22Rv1 (cell line): ENCODE measurements at regions not wholly inside any gene's neighbourhood (a gene's known extent, or its start where the extent isn't known, plus 50 kb on each side); places are given as distances from the start of the nearest gene placed in this dataset.

Source experiments
- H3K27ac ChIP-seq: fragments of 450-650 bp; 2 replicates; pipeline ENCODE4 v1.5.1; 2017
- CTCF ChIP-seq: fragments of 450-650 bp; IDR thresholded peaks from 2 replicates; pipeline ENCODE4 v1.5.1; 2017; ENCODE audit warnings: mild to moderate bottlenecking
- ZFX ChIP-seq: fragments of 450-650 bp; IDR thresholded peaks from 2 replicates; pipeline ENCODE4 v1.6.1; 2017; ENCODE audit warnings: antibody characterized with exemption, borderline replicate concordance

GRCh38 chr6:119541132-119541905 is 191.8 kb upstream of the MAN1A1 start:
- H3K27ac ChIP-seq = no peak overlapping the region
- TF ChIP-seq ZFX = no peak
- TF ChIP-seq CTCF = no peak

- H3K27ac ChIP-seq = no peak overlapping the region
- TF ChIP-seq CTCF (no peak), ZFX (no peak)
These were observed 190.9 kb upstream of the MAN1A1 start for GRCh38 chr6:119540417-119540816.

GRCh38 chr6:119539066-119539746 is 189.6 kb upstream of the MAN1A1 start:
- TF ChIP-seq ZFX = no peak
- TF ChIP-seq CTCF = no peak
- H3K27ac ChIP-seq = no peak overlapping the region

- no peak overlapping the region for H3K27ac ChIP-seq
- no peak for TF ChIP-seq ZFX
- TF ChIP-seq CTCF = no peak
These were observed 187.1 kb upstream of the MAN1A1 start for GRCh38 chr6:119536666-119537065.

GRCh38 chr6:119535332-119535731 is 185.8 kb upstream of the MAN1A1 start:
- H3K27ac ChIP-seq = no peak overlapping the region
- TF ChIP-seq ZFX = no peak
- no peak for TF ChIP-seq CTCF

- no peak overlapping the region for H3K27ac ChIP-seq
These were observed 184.2 kb upstream of the MAN1A1 start for GRCh38 chr6:119533603-119534279.

More at GRCh38 chr6:119533603-119534279, 184.2 kb upstream of the MAN1A1 start:
- TF ChIP-seq CTCF (no peak), ZFX (no peak)
